RPMI7951 (cell line): ENCODE measurements at regions not wholly inside any gene's neighbourhood (a gene's known extent, or its start where the extent isn't known, plus 50 kb on each side); places are given as distances from the start of the nearest gene placed in this dataset.

Experiments used
- DNase-seq: peaks from one replicate; pipeline ENCODE4 v3.0.0-alpha.2; 2012; ENCODE audit warnings: low read depth

DNA sequence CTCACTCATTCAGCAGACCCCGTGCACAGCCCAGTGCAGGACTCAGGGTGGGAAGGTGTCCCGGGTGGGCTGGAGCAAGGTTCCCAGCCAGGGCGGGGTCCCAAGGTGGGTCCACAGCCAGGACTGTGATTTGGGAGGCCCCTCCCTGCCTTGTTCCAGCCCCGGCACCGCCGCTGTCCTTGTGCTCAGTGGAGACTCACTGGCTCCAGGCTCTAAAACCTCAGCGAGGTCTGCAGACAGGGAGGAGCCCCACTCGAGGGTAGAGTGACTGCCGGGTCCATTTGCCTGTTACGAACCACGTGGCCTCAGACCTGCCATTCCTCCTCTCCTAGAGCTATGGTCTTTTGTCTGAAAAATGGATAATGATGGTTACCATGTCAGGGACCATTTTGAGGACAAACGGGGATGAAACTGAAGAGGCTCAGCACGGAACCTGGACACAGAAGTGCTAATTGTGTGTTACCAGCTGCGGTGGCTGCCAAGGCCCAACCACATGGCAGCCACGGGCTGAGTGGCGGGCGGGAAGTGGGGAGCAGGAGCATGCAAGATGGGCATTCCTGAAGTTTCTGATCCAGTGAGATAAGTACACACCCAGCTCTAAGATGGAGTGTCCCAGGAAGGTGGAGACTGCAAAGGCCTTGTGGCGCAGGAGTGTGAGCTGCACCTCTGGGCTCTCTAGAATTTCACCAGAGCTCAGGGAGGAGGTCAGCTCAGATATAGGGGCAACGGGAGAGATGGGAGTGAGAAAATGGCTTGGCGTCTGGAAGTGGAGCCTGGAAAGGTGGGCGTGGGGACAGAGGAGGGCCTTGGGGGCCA is 317.6 kb downstream of the SEC14L1 start:
- DNase-seq: no peak

DNA sequence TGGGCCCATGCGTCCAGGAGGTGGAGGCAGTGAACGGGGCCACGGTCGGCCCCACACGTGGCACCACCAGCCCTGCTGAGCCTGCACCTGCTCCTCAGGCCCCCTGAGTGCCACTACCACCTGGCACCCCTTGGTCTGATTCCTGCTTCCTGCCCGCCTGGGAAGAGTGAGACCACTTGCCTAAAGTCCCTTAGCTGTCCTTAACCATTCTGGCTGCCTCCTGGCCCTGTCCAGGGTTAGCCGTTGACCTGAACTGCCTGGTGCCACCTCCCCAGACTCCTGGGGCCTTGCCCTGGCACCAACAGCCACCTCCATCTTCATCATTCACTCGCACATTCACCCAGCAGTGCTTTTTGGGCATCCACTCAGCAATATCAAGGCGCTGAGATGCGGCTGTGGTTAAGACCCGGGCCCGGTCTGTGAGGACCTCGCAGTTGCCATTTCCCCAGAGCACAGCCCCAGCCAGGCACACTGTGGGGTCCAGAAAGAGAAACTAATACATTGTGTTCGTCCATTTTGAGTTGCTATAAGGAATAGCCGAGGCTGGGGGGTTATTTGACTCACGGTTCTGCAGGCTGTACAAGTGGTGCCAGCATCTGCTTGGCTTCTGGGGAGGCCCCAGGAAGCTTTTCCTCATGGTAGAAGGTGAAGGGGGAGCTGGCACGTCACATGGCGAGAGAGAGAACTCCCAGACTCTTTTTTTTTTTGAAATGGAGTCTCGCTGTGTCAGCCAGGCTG is 318.4 kb downstream of the SEC14L1 start:
- DNase-seq: no peak

DNA sequence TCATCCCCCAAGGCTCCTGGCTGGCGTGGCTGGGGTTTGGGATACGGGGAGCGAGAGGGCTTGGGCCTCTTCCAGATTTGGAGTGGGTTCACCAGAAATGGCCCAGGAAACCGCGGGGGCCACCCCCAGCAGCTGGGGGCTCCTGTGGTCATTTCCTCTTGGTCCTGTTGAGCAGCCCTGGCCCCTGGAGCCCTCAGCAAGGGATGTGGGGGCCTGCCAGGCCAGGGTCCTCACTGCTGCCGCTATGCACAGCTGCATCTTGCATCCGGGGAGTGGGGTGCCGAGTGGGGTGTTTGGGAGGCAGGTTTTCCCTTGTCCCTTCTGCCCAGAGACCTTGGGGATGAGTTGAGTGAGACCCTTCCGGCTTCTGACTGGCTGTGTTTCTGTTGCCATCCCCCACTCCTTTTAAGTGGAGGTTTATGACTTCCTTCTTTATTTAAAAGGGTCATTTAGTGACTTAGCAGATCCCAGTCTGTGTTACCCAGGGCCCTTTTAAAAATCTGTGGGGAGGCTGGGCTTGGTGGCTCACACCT is 319.8 kb downstream of the SEC14L1 start:
- no peak for DNase-seq

DNA sequence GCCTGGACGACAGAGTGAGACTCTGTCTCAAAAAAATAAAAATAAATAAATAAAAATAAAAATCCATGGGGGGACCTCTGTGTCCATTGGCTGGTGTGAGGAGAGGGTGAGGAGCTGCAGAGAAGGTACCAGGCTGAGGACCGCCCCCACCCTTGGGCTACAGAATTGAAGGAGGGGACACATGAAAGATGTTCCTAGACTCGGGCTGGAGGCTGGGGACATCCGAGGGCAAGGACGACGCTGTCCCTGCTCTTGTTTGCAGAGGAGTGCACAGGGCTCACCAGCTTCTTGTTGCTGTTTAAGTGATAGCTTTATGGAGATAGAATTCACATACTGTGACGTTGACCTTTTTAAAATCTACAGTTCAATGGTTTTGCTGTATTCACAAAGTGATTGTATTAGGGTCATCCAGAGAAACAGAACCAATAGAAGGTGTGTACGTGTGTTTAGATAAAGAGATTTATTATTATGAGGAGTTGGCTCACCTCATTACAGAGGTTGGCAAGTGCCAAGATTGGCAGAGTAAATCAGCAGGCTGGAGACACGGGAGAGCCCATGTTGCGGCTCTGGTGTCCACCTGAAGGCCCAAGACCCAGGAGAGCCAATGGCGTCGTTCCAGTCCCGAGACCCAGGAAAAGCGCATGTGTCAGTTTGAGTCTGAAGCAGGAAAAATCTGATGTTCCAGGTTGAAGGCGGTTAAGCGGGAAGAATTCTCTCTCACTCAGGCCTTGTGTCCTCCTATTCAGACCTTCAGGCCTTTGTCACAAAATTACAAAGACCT is 320.7 kb downstream of the SEC14L1 start:
- no peak for DNase-seq

DNA sequence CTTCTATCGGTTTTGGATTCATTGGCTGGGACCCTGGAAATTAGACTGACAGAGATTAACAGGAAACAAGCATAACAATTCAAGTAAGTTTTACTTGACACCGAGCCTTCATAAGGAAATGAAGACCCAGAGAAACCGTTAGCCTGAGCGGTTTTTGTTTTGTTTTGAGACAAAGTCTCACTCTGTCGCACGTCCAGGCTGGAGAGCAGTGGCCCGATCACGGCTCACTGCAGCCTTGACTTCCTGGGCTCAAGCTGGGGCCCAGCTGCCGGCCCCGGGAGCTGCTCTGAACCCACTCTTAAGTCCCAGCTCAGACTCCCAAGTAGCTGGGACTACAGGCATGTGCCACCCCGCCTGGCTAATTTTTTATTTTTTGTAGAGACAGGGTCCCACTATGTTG is 321.3 kb downstream of the SEC14L1 start:
- DNase-seq: no peak

DNA sequence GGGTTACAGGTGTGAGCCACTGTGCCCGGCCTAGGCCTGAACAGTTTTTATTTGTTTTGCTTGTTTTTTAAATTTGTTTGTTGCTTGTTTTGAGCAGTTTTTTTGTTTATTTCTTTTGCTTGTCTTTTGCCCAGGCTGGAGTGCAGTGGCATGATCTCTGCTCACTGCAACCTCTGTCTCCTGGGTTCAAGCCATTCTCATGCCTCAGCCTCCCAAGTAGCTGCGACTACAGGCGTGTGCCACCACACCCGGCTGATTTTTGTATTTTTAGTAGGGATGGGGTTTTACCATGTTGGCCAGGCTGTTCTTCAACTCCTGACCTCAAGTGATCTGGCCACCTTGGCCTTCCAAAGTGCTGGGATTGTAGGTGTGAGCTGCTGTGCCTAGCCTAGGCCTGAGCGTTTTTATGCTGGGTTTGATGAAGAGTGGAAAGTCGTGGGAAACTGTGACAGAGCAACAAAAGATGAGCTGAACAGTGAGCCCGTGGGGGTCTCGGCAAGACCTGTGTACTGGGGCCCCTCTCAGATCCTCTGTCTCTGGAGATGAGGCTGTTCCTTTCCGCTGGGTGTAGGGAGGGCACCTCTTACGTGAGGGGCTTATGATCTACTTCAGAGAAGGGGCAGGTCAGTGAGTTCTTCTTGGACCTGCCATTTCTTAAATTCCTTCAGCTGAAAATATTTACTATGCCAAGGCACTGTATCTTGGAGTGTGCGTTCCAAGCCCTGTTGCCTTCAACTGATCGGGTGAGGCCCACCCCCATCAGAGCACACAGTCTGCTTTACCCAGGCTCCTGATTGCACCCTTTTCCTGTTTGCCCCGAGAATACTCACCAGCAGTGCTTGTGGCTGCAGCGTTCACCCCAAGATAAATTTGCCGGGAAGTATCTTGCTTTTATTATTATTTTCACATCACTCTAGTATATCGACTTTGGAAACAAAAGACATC is 322.1 kb downstream of the SEC14L1 start:
- DNase-seq: no peak

DNA sequence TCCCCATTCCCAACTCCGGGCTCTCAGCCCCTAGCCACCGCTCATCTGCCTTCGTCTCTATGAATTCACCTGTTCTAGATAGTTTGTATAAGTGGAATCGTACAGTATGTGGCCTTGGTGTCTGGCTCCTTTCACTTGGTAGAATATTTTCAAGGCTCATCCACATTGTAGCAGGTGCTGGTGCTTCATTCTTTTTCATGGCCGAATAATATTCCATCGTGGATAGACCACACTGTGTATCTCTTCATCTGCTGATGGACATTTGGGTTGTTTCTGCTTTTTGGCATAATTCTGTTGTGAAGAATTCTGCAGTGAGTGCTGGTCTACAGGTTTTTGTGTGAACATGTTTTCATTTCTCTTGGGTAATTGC is 324.2 kb downstream of the SEC14L1 start:
- no peak for DNase-seq

DNA sequence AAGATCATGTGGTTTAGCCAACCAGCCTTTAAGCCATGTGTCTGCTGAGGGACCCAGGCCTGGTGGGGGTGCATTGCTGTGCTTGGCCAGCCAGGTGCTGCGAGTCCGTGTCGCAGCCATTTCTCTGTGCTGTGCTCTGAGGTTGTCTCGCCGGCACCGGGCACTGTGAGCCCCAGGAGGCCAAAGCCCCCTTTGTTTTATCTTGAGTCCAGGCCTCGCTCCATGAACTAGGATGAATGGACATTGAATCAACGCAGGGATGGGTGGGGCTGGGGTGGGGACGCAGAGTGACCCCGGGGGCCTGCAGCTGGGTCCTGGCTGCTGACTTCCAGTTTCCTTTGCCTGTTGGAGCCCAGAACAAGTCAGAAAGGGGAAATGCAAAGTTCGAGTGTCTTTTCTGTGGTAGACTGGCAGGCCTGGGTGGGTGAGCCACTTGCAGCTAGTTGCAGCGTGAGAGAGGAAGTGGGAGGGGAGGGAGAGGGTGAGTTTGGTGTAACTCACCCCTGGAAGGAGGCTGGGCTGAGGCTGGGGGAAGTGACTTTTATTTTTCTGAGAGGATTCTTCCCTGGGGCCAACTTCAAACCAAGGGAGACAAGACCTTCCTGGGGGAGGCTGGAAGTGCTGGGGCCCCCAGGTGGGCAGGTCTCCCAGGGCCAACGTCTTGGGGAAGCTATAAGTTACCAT is 324.7 kb downstream of the SEC14L1 start:
- DNase-seq: peak; percentile 60

DNA sequence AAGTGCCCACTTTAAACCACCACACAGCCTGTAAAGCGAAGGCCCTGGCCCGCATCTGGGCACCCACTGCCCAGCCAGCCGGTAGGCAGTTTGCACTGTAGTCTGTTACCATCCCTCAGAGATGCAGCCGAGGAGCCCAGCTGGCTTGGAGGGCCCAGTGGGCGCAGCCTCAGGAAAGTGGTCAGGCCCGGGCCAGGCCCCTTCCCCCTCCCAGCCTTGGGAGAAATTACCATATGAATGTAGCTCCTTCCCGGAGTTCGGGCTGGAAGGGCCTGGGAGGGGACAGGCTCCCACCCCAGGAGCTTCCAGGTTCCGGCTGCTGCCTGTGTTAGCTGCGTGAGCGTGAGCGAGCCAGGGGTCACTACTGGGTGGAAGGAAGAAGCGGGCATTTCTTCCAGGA is 325.4 kb downstream of the SEC14L1 start:
- no peak for DNase-seq

DNA sequence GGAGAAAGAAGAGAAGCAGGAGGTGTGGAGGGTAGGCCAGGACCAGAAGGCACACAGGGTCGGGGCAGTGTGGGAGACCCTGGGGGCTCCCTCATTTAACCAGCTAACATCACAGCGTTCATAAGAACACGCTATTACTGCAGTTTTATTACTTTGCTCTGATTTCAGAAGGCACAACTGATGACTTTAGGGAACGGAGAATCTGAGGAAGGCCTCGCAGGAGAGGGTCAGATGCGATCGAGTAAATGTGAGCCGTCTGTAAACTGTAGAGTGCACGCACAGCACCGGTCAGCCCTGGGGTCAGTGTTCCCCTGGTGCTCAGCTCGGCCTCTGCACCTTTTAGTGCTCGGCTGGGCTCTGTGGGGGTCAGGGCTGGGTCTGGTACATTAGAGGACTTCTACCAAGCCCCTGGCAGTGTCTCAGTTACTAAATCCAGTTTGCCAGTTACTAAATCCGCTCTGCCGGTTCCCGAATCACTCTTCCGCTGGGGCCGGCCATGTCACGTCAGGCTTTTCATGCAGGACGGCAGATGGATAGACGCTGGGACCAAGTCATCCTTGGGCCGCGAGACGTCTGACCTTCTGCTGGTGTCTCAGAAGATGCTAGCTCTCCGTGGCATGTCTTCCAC is 325.9 kb downstream of the SEC14L1 start:
- no peak for DNase-seq

DNA sequence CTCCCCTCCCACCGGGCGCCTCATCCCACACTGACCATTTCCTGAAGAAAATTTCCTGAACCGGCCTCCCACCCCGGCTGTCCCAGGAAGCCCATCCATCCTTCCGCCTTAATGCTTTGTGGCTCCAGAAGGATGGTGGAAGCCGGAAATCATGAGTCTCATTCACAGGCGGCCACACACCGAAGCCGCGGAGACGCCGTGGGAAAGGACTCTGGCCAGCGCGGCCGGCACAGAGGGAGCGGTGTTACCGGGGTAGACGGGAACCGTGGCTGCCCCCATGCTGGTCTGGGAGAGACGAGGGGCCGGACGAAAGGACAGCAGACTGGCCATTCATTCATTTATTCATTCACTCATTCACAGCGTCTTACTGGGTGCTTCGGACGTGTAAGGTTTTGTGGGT is 326.8 kb downstream of the SEC14L1 start:
- DNase-seq: no peak

DNA sequence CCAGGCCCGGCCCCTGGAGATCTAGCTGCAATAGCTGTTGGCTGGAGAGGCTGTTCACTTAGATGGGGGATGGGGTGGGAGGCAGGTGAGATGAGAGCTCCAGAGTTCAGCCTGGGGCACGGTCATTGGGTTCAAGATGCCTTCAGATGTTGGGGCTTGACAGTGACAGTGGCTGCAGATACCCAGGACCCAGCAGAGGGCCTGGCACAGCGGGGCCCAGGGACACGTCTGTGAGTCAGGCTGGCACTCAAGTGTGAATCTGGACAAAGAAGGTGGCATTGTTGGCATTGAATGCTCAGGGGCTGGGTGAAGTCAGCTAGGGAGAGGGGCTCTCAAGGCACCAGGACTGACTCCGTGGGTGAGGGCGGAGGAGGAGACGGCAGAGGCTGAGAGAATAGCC is 328.1 kb downstream of the SEC14L1 start:
- DNase-seq: no peak

DNA sequence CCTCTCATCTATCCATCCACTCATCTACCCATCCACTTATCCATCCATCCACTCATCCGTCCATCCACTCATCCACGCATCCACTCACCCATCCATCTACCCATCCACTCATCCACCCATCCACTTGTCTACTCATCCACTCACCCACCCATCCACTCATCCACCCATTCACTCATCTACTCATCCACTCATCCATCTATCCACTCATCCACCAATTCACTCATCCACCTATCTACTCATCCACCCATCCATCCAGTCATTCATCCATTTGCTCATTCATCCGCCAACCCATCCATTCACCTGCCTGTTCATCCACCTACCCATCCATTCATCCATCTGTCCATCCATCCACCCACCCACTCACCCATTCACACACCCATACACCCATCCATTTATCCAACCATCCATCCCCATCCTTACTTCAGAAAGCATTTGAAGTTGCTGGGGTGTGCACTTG is 329.6 kb downstream of the SEC14L1 start:
- no peak for DNase-seq

DNA sequence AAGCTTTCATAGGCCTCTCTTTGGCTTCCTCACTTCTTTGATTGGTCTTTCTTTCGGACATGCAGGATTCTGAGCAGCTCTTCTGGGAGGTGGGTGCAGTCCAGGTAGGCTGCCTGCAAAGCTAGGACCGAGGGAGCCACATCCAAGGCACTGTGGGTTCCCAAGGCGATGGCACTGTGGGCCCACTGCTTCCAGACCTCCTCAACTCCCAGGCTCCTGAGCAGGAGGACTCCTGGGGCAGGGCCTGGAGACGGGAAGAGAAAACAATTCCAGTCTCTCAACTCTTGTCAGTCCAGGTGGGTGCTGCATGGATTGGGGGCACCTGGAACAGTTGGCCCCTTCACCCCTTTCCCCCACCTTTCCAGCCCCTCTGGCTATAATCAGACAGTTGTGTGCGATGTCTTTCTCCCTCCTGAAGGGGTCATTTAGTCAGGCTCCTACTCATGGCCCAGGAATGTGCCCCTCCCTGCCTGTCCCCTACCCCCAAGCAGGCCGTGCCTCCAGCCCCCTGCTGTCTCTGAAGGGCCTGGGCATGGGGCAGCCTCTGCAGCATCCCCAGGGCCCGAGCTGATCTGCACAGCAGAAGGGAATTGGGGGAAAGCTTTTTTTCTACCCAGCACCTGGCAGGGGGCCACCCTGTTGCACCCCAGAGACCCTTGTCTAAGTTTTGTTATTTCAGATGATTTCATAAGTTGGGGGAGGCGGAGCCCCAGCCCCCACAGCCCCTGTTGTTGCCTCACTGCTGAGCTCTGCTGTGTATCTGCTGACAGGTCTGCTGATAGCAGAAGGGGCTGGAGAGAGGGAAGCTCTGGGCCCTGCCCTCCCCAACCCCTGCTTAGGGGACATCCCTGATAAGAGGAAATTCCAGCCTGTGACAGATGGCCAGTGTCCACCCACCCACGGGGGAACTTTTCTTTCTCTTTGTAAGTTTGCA is 330.3 kb downstream of the SEC14L1 start:
- no peak for DNase-seq

DNA sequence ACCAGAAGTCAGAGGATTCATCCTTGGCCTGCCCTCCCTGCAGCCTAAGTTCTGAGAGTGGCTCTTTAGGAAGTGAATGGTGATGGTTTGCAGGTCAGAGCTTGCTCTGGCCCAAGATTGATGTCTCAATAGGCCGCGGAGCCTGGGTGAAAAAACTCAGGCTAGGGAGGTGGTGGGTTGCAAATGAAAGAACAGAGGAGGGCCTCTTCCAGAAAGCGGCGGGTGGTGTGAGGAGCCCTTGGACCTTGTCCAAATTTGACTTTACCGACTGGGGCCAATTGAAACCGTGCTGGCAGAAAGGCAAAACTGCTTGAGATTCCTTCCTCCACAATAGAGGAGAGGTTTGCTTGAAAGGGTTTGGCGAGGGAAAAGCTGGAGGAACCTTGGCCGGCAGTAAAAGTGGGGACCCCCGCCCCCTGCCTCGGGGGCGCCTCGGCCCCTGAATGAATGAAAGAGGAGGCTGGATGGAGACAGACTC is 331.3 kb downstream of the SEC14L1 start:
- peak; percentile 34 for DNase-seq

DNA sequence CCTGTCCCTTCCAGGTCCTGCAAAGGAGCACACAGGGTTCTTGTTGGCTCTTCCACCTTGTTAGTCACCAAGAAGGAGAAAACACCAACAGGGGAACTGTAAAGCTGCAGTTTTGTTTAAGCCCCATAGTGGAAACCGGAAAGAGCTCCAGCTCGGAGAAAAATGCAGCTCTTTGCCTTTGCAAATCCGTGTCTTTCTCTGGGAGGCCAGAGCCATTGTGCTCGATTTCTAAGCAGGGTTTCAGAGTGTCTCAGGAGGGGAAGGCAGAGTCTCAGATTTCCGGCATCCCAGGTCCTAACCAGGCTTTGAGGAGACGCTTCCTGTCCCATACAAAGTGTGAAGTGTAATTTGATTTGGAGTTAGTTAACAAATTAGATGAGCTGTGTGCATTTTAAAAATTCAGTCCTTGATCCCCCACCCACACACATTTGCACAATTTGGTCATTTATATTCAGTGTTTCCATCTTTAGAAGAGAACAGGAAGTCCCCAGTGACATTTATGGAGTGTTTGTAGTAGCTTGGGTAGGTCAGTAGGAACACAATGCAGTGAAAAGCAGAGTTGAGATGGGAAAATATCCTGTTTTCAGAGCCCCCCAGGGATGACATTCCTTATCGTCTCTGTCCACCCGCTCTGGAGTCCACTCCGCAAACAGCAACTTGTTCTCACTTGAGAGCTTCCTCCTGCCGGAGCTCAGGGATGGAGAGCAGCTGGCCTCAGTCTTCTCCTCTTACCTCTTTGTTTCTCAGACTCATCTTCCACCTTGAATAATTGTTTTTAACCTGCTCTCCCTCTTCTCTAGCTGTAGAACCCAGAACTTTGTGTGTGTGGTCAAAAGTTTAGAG is 331.9 kb downstream of the SEC14L1 start:
- DNase-seq: no peak

DNA sequence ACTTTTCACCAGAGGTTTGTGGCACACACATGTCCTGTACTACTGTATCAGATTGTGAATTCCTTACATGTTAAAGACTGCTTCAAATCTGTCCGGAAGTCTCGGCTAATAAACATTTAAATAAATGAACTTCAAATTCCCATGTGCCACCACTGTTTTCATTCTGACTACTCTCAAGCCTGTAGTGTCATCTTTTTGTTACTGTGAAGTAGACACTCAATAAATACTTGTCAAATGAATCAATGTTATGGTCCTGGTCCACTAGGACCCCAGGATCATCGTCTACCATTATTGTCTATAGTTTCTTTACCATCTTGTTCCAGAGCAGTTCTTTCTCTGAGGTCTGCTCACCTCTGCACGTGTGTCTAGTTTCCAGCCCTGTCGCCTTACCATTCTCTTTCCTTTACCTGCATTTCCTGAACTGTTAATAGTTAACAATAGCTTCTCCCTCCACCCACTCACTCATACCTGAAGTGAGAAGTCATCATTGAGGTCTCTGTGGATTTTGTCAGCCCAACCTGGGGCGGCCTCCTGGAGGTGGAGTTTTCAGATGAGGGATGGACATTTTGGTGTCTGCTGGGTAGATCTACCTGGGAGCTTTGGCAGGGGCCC is 333.0 kb downstream of the SEC14L1 start:
- DNase-seq: no peak
